Hepatic stellate cell (primary cell): ENCODE measurements at regions not wholly inside any gene's neighbourhood (a gene's known extent, or its start where the extent isn't known, plus 50 kb on each side); places are given as distances from the start of the nearest gene placed in this dataset.
"Not testable (repeated sequence)": the region's sequence is repeated elsewhere in the genome, so short reads cannot be mapped to it uniquely, and the experiment has no call there.

Experiments used
- DNase-seq: peaks from one replicate; pipeline ENCODE4 v3.0.0; 2011; ENCODE audit warnings: low spot score

DNA sequence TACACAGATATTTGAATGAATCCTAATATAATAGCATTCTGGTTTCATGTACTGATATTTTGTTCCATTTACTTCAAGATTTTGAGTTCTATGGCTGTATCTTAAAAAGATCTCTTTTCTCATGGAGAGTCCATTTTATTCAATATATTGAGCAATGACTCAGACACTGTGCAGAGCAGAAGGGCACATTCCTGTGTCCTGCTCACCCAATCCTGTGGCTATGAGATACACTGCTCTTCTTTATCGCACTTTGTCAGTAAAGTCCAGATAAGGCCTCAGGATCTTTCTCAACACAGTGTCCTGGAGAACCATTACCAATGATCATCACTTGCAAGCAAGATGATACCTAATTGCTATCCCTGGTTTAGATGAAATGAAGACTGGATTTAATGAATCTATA, 155.0 kb downstream of the CYSLTR2 start:
- no peak for DNase-seq

DNA sequence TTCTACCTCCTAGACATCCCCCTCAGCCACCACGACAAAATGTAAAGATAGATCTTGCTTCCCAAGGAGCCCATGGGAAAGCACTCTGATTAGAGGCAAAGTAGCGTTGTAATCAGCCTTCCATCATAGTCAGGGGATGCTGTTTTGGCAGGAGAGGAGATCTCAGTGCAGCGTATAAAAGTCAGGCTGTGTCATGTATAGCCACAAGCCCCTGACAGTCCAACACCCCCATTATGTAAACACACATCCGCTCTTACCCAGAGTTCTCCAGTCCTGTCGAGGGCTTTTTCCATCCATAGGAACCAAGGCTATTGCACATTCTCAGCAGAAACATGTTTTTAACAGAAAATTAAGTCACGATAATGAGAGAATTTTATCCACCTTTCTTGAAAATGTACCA, 156.3 kb downstream of the CYSLTR2 start:
- no peak for DNase-seq

DNA sequence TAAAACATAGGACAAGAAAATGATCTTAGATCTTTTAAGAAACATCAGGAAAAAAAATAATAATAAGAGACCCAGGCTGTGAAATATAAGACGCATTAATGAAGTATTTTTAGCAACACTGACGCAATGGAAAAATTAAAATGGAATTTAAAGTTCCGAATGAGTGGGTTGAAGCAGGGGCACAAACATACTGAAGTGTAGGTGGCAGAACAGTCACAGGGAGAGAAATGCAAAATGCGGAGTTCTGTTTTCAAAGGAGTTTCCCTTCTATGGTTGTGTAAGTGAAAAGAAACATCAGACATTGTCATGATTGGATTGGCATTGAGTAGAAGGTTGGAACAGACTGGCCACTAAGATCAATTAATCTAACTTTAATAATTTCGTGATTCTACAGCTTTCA, 159.8 kb downstream of the CYSLTR2 start:
- no peak for DNase-seq

DNA sequence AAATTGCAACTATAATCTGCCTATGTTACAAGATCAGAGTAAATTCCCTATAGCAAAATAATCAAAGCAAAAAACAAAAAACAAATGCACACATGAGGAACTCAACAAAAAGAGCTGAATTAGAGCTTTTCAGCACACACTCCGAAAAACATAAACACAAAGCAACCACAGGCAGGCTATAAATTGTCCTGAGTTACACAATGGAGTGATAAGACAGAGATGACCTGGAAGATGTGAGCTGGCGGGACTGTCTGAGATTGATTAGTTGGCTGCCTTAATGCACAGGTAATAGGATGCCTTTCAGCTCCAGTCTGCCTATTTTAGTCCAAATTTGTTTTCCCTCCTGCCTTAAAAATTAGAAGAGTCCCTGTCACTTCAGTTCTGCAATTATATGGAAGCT, 159.0 kb upstream of the FNDC3A start:
- no peak for DNase-seq

DNA sequence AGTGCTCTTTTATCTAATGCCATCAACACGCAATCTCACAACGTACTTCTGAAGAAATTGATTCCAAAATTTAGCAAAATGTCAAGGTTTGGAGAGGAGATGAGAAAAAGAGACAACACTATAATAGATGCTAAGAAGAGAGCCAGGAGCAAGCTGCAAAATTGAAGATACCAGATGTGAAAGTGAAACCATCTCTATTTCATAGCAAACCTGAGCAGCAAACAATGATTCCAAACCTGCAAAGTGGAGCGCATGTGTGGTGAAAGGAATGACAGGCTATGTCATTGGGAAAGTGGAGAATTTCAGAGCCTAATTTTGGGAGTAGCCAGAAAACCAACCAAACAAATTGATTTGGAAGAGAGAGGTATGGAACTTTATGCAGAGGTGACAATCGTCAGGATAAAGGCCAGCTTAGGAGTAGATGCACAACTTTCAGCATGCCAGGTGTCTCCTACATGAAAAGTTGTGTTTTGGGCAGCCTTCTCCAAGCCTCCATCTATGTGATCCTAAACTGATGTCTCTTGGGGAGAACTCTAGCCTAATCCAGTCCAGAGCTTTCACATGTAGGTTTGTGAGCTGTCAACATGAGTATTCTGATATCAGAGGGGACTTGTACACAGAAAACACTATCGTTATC, 158.4 kb upstream of the FNDC3A start:
- DNase-seq, result no peak

DNA sequence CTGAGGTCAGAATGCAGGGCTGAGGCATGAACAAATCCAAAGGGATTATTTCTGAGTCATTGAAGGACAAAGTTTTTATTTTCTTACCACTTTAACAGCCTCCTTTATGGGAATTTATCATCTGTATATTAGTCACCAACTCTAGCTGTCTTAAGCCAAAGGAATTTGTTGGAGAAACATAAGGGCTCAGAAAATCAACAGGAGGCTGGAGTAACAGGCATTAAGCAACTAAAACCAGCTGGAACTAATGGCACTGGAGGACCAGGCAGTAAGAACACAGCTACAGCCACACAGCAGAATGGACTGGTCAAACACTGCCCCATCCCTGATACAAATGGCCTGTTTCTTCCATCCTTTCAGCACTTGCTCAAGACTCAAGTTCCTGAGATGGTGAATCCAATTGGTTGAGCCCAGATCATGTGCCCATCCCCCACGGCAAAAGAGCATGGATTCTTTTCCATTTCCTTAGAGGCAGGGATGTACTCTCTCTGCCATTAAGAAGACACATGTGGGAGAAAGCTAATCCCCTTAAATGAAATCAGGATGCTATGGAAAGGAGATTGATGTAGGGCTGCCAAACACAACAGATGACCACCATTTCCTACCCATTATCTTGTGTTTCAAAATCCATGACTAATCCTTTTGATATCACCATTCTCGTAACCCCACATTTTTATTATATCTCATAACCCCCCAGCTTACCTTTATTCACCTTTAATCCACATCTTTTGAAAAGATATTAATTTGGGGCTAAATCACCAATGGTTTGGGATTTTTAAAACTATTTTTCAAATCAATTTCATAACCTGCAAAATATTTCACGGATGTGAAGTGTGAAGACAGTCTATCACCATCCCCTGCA, 157.0 kb upstream of the FNDC3A start:
- DNase-seq, result peak; percentile 41

DNA sequence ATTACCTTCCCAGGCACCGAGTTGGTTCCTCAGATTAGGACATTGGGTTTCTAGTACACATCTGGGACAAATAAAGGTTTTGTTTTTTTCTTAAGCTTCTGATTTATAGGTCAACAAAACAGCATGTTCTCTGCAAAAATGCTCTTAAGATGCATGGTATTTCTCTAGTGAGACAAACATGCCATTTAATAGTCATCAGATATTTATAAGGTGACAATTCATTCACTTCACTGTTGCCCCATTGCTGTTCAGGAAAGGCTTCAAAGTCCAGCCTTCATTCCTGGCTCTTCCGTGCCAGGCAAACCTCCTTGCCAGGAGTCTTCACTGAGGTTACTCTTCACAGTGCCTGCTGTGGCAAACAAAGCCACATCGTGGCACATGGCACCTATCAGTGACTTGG, 156.3 kb upstream of the FNDC3A start:
- DNase-seq, result no peak

DNA sequence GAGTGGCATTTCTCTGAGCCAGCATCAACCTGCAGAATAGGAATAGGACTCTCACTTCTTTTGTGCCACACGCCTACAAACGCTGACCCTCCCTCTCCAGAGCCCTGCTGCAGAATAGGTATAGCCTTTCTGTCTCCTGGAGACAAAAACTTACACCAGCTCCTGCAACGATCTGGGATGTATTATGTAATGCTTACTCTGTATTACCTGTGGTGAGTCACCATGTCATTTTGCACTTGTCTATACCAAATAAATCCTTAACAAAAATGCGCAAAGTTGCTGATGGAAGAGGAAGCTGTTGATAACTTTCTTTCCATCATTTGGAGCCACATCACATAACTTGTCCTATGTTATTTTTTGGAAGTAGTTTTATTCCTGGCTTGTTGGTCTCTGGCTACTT, 155.8 kb upstream of the FNDC3A start:
- no peak for DNase-seq

DNA sequence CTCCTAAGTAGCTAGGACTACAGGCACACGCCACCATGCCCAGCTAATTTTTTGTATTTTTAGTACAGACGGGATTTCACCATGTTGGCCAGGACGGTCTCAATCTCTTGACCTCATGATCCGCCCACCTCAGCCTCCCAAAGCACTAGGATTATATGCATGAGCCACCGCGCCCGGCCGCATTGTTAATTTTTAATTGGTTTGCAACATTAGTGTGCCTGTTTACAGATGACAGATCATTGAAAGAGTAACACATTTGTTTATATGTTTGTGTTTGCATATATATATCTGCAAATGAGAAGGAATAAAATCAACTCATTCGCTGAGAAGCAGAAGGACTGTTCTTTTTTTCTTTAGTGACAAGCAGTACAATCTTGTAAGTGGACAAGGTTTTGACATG, 152.2 kb upstream of the FNDC3A start:
- not testable (repeated sequence) for DNase-seq

DNA sequence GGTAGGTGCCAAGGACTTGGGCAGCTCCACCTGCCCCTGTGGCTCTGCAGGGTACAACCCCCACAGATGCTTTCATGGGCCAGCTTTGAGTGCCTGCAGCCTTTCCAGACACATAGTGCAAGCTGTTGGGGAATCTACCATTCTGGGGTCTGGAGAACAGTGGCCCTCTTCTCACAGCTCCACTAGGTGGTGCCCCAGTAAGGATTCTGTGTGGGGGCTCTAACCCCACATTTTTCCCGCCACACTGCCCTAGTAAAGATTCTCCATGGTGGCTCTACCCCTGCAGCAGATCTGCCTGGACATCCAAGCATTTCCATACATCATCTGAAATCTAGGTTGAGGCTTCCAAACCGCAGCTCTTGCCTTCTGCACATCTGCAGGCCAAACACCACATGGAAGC, 149.7 kb upstream of the FNDC3A start:
- no peak for DNase-seq

DNA sequence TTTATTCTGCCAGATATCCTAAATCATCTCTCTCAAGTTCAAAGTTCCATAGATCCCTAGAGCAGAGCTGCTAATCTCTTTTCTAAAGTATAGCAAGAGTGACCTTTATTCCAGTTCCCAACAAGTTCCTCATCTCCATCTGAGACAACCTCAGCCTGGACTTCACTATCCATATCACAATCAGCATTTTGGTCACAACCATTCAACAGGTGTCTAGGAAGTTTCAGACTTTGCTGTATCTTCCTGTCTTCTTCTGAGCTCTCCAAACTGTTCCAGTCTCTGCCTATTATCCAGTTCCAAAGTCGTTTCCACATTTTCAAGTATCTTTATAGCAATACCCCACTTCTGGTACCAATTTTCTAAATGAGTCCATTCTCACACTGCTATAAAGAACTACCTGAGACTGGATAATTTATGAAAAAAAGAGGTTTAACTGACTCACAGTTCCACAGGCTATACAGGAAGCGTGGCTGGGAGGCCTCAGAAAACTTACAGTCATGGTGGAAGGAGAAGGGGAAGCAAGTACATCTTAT, 148.7 kb upstream of the FNDC3A start:
- DNase-seq, result not testable (repeated sequence)

DNA sequence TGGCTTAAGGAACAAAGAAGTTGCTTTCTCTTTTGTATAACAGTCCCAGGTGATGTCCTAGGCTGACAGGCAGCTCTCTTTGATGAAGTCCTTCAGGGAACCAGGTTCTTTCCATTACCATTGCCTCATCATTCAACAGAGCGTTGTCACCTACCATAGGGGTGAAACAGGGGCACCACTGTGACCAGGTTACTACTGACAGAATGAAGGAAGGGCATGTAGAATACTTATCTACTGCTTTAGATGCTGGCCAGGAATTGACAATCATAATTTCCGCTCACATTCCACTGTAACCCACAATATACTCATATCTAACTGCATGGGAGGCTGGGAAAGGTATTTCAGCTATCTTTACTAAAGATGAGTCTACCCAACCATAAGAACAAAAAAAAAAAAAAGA, 148.0 kb upstream of the FNDC3A start:
- no peak for DNase-seq

DNA sequence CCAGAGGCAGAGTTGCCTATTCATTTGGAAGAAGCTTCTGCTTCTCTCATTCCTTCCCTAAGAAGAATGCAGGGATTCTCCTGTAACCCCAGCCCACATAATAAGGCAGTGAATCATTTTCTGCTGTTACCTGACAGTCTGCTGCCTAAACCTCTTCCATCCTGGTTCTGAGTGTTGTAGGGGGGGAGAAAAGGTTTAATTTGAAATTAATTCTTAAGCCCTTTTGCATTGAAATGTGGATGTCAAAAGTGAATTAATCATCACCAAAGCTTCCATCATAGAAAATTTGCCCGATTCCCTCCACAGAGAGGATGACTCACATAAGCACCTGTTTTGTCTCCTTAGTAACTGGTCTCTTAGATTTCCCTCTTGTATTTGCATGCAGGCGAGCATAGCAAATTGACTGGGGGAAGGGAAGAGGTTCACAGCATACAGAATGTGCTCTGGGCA, 146.7 kb upstream of the FNDC3A start:
- no peak for DNase-seq

DNA sequence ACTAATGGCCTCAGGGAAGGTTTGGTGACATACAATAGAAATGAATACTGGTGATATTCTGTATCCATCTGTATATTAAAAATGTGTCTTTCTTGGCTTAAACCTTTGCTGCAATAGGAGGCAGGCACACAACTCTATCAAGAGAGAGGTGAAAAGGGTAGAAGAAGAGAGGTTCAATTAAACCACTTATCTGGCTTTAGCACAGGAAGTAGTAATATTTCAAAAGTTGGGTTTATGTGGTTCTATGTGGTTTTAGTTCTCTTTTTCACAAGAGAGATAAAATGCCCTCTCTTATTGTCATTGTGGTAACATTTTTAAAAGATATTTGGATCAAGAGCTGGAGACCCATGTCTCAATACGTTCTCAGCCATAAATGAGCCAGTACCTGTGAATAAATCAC, 146.2 kb upstream of the FNDC3A start:
- no peak for DNase-seq

DNA sequence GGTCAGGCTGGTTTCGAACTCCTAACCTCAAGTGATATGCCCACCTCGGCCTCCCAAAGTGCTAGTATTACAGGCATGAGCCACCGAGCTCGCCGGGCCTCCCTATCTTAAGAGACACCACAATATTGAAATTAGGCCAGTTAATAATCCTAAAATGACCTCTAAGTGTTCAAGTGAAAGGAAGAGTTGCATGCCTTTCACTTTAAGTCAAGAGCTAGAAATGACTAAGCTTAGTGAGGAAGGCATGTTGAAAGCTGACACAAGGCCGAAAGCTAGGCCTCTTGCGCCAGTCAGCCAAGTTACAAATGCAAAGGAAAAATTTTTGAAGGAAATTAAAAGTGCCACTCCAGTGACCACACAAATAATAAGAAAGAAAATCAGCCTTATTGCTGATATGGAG, 144.5 kb upstream of the FNDC3A start:
- no peak for DNase-seq

DNA sequence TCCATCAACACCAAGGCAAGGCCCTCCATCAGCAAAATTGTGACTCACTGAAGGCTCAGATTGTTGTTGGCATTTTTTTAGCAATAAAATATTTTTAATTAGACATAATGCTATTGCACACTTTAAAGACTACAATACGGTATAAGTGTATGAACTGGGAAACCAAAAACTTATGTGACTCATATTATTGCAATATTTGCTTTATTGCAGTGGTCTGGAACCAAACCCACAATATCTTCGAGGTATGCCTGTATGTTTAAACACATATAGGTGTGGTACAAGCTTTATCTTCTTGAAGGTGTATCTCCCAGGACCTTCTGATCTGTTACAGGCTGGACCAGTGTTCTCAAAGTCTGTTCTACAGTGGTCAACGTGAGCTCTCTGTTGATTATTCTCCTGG, 142.3 kb upstream of the FNDC3A start:
- no peak for DNase-seq

DNA sequence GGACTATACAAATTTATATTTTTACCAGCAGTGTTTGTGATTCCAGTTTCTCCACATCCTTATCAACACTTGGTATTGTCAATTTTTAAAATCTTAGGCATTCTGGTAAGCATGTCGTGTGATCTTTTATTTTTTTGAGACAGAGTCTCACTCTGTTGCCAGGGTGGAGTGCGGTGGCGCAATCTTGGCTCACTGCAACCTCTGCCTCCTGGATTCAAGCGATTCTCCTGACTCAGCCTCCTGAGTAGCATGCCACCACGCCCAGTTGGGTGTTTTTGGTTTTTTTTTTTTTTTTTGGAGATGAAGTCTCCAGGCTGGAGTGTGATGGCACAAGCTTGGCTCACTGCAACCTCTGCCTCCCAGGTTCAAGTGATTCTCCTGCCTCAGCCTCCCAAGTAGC, 140.4 kb upstream of the FNDC3A start:
- not testable (repeated sequence) for DNase-seq

DNA sequence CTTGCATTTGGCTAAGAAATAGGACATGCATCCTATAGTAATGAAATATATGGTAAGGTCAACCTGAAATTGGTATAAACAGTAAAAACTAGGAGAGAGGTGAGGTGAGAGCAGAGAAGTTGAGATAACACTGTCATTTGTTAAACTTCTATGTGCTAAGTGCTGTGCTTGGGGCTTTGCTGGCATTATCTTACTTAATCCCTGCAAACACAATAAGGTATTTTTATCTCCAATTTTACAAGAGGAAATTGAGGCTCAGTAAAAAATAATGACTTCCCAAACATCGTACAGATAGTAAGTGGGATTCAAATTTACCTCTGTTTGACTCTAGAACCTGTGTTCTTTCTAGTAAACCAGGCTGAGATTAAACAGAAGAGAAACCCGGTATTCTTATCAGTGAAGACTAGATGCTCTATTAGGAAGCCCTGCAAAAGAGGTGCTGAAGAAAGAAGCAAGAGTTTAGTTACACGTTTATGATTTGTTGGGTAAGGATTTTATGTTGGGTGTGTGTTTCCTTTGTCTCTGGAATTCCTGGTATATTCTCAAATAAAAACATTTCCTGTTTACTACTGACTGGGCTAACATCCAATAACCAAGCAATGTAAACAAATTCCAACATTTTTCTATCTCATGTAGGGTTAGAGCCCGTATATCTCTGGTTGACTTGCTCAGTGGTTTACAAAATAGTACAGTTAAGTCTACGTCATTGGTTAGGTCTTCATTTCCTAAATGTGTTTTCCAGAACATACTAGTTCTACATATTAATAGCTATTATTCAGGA, 137.3 kb upstream of the FNDC3A start:
- no peak for DNase-seq

DNA sequence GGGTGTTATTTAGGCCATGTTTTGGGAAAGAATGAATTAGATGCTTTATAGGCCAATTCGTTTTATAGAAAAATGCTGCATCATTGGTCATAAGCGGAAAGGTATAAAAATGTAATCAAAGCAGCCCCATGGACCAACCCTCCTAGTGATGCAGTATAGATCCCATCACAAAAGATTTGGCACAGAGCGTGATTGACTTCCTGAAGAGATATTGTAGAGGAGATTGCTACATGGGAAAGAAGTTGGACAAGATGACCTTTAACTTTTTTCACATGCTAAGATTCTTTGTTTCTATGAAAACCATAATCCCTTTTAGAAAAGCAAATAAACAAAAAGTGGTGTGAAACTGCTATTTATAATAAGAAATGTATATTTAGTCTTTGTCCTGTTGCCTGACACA, 136.5 kb upstream of the FNDC3A start:
- DNase-seq, result no peak

DNA sequence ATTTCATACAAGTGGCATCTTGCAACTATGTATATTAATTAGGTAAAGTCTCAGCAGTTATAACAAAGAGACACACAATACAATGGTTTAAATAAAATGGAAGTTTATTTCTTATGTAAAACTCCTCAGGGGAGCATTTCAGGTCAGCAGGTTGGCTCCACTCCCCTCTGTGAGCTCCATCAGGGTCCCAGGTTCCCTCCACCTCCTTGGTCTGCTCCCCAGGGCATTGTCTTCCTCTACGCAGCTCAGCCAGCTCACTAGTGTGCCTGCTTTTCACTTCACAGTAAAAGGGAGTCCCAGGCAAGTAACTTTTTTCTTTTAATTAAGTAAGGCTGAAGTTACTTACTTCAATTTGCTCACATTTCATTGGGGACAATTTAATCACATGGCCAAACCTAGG, 135.3 kb upstream of the FNDC3A start:
- DNase-seq, result no peak

DNA sequence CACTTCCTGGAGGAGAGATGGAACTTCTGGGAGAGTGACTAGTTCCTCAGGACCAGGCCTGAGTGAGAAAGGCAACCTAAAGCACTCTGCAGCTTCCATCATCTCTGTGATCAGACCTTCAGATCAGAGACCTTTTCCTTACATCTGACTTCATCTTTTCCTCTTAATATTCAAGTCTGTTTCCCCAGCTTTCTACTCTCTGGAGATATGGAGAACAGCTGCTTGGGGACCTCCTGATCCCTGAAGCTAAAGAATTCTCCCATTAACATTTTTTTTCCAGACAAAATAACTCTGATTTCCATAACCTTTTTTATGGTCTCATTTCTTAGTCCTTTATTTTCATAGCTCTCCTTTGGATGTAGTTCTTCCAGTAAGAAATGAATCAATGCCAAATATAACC, 133.4 kb upstream of the FNDC3A start:
- no peak for DNase-seq

DNA sequence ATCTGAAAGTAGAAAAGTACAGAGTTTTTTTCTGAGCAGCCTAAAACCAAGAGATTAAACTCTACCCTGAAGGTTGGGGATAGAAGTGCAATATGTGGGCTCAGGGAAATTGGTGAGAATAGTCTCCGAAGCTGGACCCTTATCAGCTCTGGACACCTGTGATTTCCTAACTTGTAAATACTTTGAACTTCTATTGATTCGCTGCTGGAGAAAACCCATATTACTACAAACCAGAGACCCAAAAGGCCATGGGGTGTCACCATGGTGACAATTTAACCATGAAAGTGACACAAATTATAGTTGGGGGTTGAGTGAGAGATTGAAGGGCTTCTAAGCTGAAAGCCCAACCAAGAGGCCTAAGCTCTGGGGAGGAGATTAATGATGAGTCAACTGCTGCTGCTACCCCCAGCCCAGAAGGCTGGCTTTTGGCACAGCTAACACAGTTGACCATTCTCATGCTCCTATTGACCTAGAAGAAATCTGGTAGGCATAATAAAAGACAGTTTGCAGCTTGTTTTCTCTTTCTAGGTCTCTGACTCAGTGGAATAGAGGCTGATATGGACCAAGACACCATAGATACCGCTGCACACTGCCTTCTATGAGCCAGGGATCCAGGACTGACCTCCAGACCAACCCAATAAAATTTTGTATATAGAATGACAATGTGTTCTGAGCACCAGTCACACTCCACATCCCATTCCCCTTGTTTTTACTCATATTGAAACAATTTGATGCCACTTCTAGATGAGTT, 131.9 kb upstream of the FNDC3A start:
- no peak for DNase-seq
